ENCODE measurements at regions not wholly inside any gene's neighbourhood (a gene's known extent, or its start where the extent isn't known, plus 50 kb on each side); places are given as distances from the start of the nearest gene placed in this dataset.

DNA sequence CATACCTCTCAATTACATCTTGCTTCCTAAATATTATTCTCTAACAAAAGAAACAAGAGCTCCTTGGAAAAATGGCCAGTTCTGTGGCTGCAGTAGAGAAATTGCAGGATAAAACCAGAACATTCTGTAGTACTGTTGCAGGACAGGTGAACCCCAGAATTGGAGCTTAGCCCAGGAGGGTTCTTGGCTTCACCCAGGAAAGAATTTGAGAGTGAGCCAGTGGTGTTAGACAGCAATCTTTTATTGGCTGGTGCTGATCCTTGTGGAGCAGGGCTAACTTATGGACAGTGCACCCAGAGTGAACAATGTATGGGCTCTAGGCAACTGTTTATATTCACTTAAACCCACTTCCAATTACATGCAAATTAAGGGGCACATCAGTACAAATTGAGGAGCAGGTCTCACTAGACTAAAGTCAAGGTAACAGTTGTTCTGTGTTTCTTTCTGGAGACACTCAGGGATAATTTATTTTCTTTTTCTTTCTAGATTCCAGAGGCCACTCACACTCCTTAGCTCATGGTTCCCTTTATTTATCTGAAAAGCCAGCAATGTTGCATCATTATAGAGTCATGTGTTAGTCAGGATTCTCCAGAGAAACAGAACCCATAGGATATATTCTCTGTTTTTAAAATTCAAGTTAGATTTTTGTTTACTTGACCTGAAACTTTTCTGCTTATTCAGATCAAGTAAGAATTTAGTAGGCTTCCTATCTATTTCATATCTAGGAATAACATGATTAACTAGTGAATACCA lies 348.1 kb downstream of the CCDC85A start:
- Mint-ChIP-seq H3K27me3 (peaks cover 0 to 3% (median 0%) of the 10 kb centered on the region in 3 donors), H3K9me3 (peaks cover 0 to 3% (median 0%) of the 10 kb centered on the region in 7 donors), H3K4me1 (no peaks in the 10 kb centered on the region), H3K27ac (no peak overlapping the region), H3K36me3 (no peaks in the 10 kb centered on the region), H3K4me3 (no peak overlapping the region)
- DNase-seq = no peak
- no peak for ATAC-seq (ENCODE audit: low read depth in 2 of 2)

DNA sequence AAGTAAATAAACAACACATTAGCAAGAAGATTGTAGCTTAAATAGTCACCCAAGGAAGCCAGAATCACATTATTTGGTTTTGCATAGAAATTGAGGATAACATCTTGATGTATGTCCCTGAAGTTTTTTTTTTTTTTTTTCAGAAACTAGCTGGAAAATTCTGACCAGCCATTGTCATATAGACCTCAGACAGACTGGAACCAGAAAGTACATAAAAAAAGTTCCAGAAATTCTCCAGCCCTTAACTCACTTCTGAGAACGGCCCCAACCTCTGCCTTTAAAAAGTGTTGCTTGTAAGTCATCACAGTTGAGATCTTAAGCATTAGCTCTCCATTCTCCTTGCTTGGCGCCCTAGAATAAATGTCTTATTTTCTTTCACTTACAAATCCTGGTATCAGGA lies 350.5 kb downstream of the CCDC85A start:
- DNase-seq = no peak
- Mint-ChIP-seq H3K4me3 (no peak overlapping the region), H3K27ac (no peak overlapping the region), H3K4me1 (no peaks in the 10 kb centered on the region), H3K27me3 (no peaks in the 10 kb centered on the region), H3K9me3 (peaks cover 0 to 4% (median 0%) of the 10 kb centered on the region in 7 donors), H3K36me3 (no peaks in the 10 kb centered on the region)
- no peak for ATAC-seq (ENCODE audit: low read depth in 2 of 2)

DNA sequence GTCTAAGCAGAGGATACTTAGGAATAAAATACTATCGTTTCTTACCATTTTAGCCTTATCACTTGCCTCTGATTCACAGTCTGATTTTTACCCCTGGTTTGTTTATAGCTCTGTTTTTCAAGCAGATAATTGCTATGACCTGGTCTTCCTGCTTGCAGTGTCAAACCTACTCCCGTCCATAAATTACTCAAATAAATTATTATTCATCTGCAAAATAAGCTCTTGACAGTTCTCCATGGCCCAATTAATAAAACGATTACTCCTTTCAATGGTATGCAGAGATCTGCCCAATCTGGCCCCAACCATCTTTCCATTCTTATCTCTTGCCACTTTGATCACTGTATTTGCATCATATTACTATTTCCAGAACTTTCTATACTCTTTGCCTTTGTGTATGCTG lies 354.0 kb downstream of the CCDC85A start:
- Mint-ChIP-seq H3K4me1 (no peaks in the 10 kb centered on the region), H3K36me3 (no peaks in the 10 kb centered on the region), H3K27ac (no peak overlapping the region), H3K27me3 (no peaks in the 10 kb centered on the region), H3K9me3 (peaks cover 0 to 10% (median 4%) of the 10 kb centered on the region in 7 donors), H3K4me3 (no peak overlapping the region)
- ATAC-seq (ENCODE audit: low read depth in 2 of 2) = no peak
- DNase-seq = no peak

DNA sequence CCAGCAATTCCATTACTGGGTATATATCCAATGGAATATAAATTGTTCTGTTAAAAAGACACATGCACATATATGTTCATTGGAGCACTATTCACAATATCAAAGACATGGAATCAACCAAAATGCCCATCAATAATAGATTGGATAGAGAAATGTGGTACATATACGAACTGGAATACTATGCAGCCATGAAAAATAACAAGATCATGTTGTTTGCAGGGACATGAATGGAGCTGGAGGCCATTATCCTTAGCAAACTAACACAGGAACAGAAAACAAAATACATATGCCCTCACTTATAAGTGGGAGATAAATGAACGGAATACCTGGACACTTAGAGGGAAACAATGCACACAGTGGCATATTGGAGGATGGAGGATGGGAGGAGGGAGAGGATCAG lies 355.8 kb downstream of the CCDC85A start:
- ATAC-seq (ENCODE audit: low read depth in 2 of 2) (no peak), DNase-seq (no peak)
- Mint-ChIP-seq H3K27me3 (no peaks in the 10 kb centered on the region), H3K4me1 (no peaks in the 10 kb centered on the region), H3K36me3 (no peaks in the 10 kb centered on the region), H3K9me3 (peaks cover 0 to 10% (median 5%) of the 10 kb centered on the region in 7 donors), H3K27ac (no peak overlapping the region), H3K4me3 (no peak overlapping the region)

DNA sequence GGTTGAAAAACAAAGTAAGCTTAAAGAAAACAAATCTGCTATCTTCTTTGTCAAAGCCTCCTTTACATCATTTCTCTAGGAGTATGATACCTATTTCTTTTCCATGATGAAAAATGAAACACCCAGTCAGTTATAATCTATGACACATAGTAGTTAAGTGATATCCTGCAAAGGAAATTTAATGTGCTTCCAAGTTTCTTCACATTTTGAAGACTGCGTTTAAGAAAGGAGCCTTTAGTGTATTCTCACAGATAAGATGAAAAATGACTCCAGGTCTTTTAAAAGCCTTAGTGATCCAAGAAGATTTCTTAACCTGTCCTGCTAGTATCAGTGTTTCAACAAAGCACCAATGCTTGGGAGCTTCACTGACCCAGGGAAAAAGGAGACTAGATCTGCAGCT lies 356.7 kb downstream of the CCDC85A start:
- peaks cover 0 to 10% (median 5%) of the 10 kb centered on the region in 7 donors for H3K9me3 Mint-ChIP-seq
- H3K4me1 Mint-ChIP-seq = no peaks in the 10 kb centered on the region
- no peak overlapping the region for H3K4me3 Mint-ChIP-seq
- ATAC-seq (ENCODE audit: low read depth in 2 of 2) (no peak), DNase-seq (no peak)
- H3K27me3 Mint-ChIP-seq = no peaks in the 10 kb centered on the region
- no peak overlapping the region for H3K27ac Mint-ChIP-seq
- no peaks in the 10 kb centered on the region for H3K36me3 Mint-ChIP-seq

DNA sequence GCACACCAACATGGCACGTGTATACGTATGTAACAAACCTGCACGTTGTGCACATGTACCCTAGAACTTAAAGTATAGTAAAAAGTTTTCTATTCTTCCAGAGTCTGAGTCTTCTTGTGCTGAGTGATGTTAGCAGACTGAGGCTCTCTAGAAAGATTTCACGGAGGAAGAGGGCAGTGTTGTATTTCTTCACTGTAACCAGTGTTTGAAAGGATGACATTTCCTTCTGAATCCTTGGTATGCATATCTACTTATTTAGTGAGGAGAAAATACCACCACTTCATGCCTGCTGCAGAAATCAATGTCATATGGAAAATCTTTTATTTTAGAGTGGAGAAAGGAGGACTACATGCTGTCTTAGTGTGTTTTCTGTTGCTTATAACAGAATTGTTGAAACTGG lies 357.1 kb downstream of the CCDC85A start:
- Mint-ChIP-seq H3K36me3 (no peaks in the 10 kb centered on the region), H3K4me3 (no peak overlapping the region), H3K4me1 (no peaks in the 10 kb centered on the region), H3K27me3 (no peaks in the 10 kb centered on the region), H3K9me3 (peaks cover 0 to 10% (median 5%) of the 10 kb centered on the region in 7 donors), H3K27ac (no peak overlapping the region)
- ATAC-seq (ENCODE audit: low read depth in 2 of 2) = no peak
- DNase-seq = no peak

DNA sequence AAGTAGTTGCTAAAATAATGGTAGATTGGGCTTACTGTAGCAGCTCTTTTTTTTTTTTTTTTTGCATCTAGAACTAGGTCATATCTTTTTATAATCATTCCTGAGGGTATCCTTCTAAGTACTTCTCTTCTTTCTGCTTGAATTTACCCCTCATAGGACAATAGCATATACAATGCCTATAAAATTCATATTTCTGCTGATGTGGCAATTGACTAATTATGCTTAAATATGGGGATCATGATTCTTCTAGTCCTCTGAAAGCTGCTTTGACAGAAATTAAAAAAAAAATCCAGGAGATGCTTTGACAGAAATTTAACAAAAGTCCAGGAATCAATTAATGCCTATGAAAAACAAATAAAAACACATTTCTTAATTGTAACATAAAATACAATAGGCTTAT lies 358.4 kb downstream of the CCDC85A start:
- no peak for DNase-seq
- Mint-ChIP-seq H3K36me3 (no peaks in the 10 kb centered on the region), H3K27me3 (no peaks in the 10 kb centered on the region), H3K9me3 (peaks cover 0 to 11% (median 5%) of the 10 kb centered on the region in 7 donors), H3K4me1 (no peaks in the 10 kb centered on the region), H3K4me3 (no peak overlapping the region), H3K27ac (no peak overlapping the region)
- no peak for ATAC-seq (ENCODE audit: low read depth in 2 of 2)

DNA sequence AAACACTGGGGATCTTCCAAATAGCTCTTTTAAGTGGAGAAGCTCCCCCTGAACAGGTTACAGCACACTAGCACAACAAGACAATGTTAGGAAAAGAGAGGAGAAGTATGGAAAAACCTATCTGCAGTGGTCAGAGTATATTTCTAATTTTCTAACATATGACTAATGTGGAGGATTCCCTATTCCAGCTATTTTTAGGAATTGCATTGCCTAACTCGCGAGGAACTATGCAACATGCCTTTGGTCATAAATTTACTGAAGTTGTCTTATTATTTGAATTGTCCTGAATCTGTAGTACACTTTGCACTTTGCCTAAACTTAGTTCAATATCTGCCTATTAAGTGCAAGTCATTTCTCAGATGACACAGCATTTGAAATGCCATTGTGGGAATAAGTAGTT lies 381.4 kb downstream of the CCDC85A start:
- DNase-seq (no peak), ATAC-seq (ENCODE audit: low read depth in 2 of 2) (no peak)
- peaks cover 0 to 3% (median 1%) of the 10 kb centered on the region in 7 donors for H3K9me3 Mint-ChIP-seq
- no peaks in the 10 kb centered on the region for H3K4me1 Mint-ChIP-seq
- H3K27me3 Mint-ChIP-seq = no peaks in the 10 kb centered on the region
- H3K4me3 Mint-ChIP-seq = no peak overlapping the region
- H3K27ac Mint-ChIP-seq = no peak overlapping the region
- H3K36me3 Mint-ChIP-seq = no peaks in the 10 kb centered on the region

DNA sequence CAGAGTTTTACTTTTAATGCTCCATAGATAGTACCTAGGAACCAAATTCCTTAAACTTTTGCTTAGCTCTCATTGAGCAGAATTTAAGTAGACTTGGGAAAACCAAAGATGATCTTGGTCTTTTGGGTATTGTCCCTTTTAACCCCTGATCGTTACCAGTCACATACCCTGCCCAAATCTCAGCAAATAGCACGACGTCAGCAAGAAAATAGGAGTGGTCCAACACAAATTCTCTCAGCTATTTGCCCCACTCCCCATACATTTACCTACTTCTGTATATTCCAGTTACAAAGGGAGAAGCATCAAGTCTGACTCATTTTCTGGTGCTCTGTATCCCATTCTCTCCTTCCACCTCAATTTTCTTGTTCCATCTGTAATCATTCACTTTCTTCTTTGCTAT lies 387.3 kb downstream of the CCDC85A start:
- Mint-ChIP-seq H3K36me3 (no peaks in the 10 kb centered on the region), H3K27me3 (no peaks in the 10 kb centered on the region), H3K4me1 (no peaks in the 10 kb centered on the region), H3K4me3 (no peak overlapping the region), H3K27ac (no peak overlapping the region), H3K9me3 (peaks cover 0 to 12% (median 0%) of the 10 kb centered on the region in 7 donors)
- ATAC-seq (ENCODE audit: low read depth in 2 of 2) = no peak
- DNase-seq = no peak

DNA sequence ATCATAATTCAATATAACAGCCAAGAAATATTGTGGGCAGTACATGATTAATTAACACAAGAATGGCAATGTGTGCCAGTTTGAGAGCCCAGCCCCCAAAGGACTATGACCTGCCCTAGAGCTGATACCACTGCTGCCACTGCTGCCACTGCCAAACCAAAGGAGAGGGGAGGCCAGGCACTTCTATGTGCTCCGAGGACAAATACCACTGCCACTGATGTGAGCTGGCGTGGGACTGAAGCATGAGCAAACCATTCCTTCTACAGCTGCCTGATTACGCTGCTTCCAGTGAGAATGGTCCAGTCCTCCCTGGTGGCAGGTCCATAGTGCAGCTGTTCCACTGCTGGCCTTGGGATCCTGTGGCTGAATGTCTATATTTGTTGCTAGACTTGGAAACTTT lies 392.2 kb downstream of the CCDC85A start:
- H3K4me1 Mint-ChIP-seq = no peaks in the 10 kb centered on the region
- H3K27me3 Mint-ChIP-seq = no peaks in the 10 kb centered on the region
- no peak overlapping the region for H3K27ac Mint-ChIP-seq
- DNase-seq = no peak
- no peak overlapping the region for H3K4me3 Mint-ChIP-seq
- no peak for ATAC-seq (ENCODE audit: low read depth in 2 of 2)
- H3K36me3 Mint-ChIP-seq = no peaks in the 10 kb centered on the region
- peaks cover 3 to 25% (median 7%) of the 10 kb centered on the region in 7 donors for H3K9me3 Mint-ChIP-seq

DNA sequence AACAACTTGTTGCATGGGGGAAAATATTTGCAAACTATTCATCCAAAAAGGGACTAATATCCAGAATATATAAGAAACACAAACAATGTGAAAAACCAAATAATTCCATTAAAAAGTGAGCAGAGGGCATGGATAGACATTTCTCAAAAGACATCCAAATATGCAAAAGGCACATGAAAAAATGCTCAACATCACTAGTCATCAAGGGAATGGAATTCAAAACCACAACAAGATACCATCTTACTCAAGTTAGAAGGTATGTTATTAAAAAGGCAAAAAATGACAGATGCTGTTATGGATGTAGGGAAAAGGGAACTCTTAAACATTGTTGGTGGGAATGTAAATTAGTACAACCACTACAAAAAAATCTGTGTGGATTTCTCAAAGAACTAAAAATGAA lies 396.5 kb downstream of the CCDC85A start:
- no peak for ATAC-seq (ENCODE audit: low read depth in 2 of 2)
- H3K27me3 Mint-ChIP-seq = no peaks in the 10 kb centered on the region
- H3K4me1 Mint-ChIP-seq = no peaks in the 10 kb centered on the region
- H3K4me3 Mint-ChIP-seq = no peak overlapping the region
- no peak for DNase-seq
- H3K9me3 Mint-ChIP-seq = peaks cover 2 to 25% (median 6%) of the 10 kb centered on the region in 7 donors
- no peaks in the 10 kb centered on the region for H3K36me3 Mint-ChIP-seq
- no peak overlapping the region for H3K27ac Mint-ChIP-seq

DNA sequence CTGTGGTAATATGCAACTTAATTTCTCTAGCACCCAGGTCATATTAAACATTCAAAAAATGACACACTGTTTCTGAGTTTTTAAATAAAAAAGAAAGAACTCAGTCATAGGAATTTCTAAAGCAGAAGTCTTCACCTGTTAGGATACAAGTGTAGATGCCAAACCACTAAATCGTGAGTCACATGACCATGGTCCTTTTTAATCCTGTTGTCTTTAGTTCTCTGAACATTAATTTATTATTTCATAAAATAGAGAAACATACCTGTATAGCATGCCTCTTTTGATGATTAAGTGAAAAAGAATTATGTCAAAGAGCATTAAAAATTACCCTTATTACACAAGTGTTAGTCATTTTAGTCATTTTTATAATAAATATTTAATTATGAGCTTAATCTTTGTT lies 398.8 kb downstream of the CCDC85A start:
- no peak for ATAC-seq (ENCODE audit: low read depth in 2 of 2)
- H3K9me3 Mint-ChIP-seq = peaks cover 0 to 13% (median 4%) of the 10 kb centered on the region in 7 donors
- H3K4me1 Mint-ChIP-seq = no peaks in the 10 kb centered on the region
- no peak overlapping the region for H3K27ac Mint-ChIP-seq
- no peak overlapping the region for H3K4me3 Mint-ChIP-seq
- no peaks in the 10 kb centered on the region for H3K36me3 Mint-ChIP-seq
- H3K27me3 Mint-ChIP-seq = no peaks in the 10 kb centered on the region
- DNase-seq = no peak

DNA sequence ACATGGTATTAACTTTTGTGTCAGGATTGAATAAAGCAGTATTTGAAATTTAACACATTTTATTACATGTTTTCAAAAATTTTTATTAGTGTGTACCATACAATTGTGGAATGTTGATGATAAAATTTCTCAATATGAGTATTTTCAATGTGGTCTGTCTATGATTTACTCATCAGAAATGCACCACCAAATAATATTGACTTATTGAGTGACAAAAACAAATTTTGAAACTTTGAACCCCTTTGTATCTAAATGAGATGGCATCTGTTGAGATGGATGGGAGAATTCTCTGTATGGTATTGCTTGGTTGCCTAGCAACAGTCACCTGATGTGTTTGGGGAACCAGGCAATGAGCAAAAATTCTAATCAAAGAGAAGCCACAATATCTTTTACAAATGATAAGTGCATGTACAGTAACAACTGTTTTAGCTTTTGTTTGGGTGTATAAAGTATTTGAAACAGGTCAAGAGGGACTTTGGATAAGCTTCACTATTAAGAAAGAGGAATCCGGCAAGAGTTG lies 400.1 kb downstream of the CCDC85A start:
- DNase-seq (no peak), ATAC-seq (ENCODE audit: low read depth in 2 of 2) (no peak)
- no peaks in the 10 kb centered on the region for H3K27me3 Mint-ChIP-seq
- no peaks in the 10 kb centered on the region for H3K36me3 Mint-ChIP-seq
- H3K9me3 Mint-ChIP-seq = peaks cover 0 to 6% (median 4%) of the 10 kb centered on the region in 7 donors
- no peak overlapping the region for H3K4me3 Mint-ChIP-seq
- no peaks in the 10 kb centered on the region for H3K4me1 Mint-ChIP-seq
- H3K27ac Mint-ChIP-seq = no peak overlapping the region

DNA sequence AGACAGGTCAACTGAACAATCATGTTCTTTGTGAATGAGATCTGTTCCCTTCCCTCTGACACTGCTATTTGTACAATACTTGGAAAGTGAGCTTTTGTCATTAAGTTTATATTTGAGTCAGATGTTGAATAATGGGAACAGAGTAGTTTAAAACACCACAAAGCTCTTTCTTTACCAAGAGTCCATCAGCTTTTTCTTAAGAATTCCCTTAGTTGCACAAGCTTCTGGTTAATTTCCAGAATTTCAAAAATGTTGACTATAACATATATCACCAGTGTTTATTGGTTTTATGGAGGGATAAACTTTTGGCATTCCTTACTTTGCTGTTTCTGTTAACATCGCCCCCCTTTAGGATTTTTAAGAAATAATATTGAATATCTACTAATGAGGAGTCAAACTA lies 403.7 kb downstream of the CCDC85A start:
- DNase-seq = no peak
- H3K9me3 Mint-ChIP-seq = peaks cover 0 to 4% (median 0%) of the 10 kb centered on the region in 7 donors
- H3K4me1 Mint-ChIP-seq = no peaks in the 10 kb centered on the region
- H3K4me3 Mint-ChIP-seq = no peak overlapping the region
- no peak for ATAC-seq (ENCODE audit: low read depth in 2 of 2)
- H3K27ac Mint-ChIP-seq = no peak overlapping the region
- no peaks in the 10 kb centered on the region for H3K27me3 Mint-ChIP-seq
- no peaks in the 10 kb centered on the region for H3K36me3 Mint-ChIP-seq
